NCI-H345 (cell line): ENCODE measurements at regions not wholly inside any gene's neighbourhood (a gene's known extent, or its start where the extent isn't known, plus 50 kb on each side); places are given as distances from the start of the nearest gene placed in this dataset.
"Not testable (repeated sequence)": the region's sequence is repeated elsewhere in the genome, so short reads cannot be mapped to it uniquely, and the experiment has no call there.

ENCODE experiments used
- DNase-seq: peaks from one replicate; lab custom pipeline; 2025; lab: John Stamatoyannopoulos, UW

- no peak for DNase-seq
Observed at GRCh38 chr3:169029674-169030285, 633.7 kb downstream of the MECOM start.

- DNase-seq, result no peak
Observed at GRCh38 chr3:169028716-169029115, 634.8 kb downstream of the MECOM start.

DNA sequence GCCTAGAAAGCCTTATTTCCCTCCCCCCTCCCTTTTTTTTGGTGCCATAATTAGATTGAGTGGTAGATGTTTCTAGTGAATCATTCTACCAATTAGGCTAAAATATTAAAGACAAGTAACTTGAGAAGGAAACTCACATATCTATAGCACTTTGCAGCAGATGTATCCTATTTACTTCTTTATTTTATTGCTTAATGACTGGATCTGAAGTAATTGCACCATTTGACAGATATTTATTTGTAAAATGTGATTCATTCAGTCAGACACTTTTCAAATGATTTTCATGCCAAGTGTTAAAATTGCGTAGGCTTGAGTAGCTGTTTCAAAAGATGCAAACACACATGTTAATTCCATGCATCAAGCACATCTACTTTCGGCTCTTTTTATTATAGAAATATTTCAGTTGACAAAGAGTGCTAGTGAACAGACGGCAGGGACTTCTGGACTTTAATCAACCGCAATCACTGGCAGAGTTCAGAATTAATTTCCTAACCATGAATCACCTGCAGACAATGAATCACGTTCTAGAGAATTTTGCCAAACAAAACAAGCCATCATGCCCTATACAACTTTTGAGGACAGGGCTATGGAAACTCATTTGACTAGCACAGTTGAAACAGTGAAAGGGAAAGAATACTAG is 636.8 kb downstream of the MECOM start:
- no peak for DNase-seq

DNA sequence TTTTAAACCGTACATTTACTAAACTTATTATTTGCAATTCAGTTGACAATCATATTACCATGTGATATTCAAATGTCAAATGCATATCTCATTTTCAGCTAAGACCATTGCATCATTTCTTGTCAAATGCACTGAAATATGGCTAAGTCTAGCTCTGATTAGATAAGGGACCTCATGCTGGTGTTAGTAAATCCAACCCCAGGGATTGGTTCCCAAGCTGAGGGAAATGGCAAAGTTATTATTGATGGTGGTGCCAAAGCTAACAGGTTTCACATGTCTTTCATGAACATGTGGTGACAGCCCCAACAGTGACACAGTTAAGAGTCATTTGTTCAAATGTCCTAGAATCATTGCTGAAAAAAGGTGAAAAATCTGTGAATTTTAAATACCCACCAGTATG is 641.1 kb downstream of the MECOM start:
- no peak for DNase-seq

DNA sequence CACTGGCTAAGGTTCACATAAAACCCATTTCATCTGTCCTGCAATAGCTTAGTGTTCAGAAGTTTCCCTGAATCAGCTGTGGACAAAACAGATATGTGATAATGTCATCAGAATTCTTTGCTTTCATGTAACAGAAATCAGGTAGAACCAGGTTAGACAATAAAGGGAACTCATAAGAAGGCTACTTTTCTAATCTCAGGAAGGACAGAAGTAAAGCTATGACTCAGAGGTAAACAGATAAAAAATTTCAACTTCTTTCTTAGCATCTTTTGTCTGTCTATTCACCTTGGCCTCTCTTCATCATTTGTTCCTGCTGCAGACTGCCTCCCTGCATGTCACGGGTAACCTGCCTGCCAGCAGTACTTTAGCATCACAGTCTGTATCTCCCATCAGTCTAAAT is 643.1 kb downstream of the MECOM start:
- DNase-seq, result no peak

DNA sequence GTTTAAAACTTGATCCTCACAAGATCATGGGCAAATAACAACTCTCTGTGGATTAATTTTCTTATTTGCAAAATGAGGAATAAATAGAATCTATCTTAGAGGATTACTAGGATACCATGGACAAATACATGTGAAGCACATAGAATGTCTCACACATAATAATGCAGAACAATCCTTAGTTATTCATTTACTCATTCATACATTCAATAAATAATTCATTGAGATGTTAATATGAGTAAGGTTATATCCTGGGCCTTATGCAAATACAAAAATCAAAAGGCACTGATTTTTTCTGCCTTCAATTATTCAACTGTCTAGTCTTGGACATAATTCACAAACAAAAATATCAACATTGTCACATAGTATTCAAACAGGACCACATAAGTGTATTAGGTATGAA is 654.1 kb downstream of the MECOM start:
- DNase-seq, result no peak

DNA sequence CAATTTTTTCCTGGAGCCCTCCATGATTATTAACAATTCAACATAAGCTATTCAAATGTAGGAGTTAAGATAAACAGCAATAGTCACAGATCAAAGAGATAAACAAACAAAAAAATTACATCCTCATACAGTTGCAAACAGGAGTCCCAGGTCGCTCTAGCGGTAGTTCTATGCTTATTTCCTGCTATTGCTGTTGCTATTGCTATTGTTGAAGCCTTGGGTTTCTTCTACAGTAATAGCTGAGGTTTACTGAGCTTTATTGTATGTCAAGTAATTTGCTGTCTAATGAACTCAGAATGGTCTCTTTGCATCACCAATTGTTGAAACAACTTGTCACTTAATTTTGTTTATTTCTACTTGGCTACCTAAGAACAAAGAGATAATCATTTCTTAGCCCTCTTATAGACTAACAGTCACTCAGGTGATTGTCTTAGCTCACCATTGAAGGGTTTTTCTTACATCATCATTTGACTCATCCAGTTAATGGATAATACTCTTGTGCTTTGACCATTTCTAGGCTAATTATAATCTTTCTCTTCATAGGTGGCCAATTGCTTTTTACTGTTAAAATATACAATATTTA is 654.6 kb downstream of the MECOM start:
- DNase-seq, result no peak

GRCh38 chr3:169007145-169007544 is 656.4 kb downstream of the MECOM start:
- no peak for DNase-seq

DNA sequence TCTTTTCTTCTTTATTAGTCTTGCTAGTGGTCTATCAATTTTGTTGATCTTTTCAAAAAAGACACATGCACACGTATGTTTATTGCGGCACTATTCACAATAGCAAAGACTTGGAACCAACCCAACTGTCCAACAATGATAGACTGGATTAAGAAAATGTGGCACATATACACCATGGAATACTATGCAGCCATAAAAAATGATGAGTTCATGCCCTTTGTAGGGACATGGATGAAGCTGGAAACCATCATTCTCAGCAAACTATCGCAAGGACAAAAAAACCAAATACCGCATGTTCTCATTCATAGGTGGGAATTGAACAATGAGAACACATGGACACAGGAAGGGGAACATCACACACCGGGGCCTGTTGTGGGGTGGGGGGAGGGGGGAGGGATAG is 657.1 kb downstream of the MECOM start:
- not testable (repeated sequence) for DNase-seq

DNA sequence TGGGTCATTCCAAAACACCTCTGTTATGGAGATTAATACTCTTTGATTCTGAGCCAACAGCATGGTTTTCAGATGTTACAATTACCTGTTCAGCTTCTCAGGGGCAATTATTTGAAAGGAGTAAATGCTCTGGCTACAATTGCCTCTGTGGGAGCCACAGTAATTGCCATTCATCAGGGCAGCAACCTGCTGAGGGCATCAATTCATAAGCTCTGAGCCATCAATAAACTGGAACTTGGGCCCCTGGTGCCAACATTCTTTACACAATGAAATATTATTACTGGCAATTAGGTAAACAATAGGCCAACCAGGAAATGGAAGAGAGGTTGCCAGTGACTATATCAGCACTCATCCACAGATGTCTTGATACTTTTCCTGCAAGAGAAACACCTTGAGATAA is 660.8 kb downstream of the MECOM start:
- no peak for DNase-seq

GRCh38 chr3:168998792-168999191 is 664.7 kb downstream of the MECOM start:
- DNase-seq, result no peak

DNA sequence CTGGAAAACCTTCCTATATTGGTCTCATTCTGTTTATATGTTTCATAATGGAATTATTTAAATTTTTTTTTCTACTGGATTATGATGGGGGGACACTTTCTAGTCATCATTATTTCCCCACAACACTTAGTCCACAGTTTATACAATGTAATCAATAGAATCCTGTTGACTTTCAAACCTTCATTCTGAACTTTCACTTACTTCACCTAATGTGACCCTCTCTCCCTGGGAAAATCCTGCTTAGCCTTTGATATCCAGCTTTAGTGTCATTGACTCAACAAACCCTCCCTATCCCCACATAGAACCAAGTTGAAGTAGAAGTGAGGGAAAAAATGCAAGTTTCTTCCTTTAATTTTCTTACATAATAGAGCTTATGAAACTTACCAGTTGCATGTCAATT is 666.0 kb downstream of the MECOM start:
- no peak for DNase-seq

DNA sequence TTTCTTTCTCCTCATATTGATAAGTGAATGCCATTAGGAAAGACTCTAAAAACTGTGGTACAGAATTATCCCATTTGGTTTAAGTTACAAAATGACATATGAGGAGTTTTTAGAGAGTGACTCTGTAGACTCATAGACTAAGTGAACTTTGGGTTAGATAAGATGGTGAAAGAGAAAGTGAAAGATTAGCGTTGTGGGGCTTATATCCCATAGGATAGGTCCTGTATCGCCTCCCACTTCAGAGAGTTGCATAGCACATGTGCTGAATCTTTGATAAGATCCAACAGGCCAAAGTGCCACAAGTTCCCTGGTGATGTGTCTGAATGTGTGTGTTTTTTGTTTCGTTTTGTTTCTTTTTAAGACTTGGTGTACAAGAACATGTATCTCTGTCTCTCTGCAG is 666.9 kb downstream of the MECOM start:
- DNase-seq, result no peak

- DNase-seq, result no peak
Observed at GRCh38 chr3:168995129-168995528, 668.4 kb downstream of the MECOM start.

DNA sequence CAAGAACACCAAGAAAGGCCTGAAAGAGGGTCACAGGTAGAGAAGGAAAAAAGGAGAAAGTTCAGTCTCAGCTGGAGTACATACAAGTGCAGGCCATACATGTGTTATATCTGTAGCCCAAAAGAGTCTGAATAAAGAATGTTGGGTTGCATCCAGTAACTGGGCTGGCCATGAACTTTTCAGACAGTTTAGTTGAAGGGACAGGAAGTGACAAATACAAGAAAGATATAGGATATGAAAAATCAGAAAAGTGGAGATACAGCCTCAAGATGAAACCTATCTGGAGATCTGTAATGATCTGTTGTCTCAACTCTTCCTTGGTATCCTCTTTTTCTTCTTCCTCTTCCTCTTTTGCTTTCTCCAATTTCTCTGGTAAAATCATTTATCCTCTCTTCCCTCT is 671.7 kb downstream of the MECOM start:
- DNase-seq, result no peak

GRCh38 chr3:168990621-168991020 is 672.9 kb downstream of the MECOM start:
- no peak for DNase-seq

DNA sequence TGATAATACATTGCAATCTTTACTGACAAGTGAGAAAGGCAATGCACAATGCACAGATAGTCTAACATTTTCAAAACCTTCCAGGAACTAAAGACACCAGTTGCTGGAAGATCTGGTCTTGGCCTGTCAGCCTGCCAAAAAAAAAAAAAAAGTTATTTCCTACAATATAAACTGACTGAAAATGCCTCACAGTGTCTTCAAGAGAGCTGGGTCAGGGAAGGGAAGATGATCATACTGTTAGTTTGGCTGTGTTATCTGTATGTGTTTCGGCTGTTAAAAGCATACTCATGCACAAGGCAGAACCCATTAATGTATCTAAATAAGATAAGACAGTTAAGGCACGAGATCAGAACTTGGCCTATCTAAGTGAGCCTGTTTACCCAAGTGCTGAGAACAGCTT is 673.4 kb downstream of the MECOM start:
- no peak for DNase-seq

DNA sequence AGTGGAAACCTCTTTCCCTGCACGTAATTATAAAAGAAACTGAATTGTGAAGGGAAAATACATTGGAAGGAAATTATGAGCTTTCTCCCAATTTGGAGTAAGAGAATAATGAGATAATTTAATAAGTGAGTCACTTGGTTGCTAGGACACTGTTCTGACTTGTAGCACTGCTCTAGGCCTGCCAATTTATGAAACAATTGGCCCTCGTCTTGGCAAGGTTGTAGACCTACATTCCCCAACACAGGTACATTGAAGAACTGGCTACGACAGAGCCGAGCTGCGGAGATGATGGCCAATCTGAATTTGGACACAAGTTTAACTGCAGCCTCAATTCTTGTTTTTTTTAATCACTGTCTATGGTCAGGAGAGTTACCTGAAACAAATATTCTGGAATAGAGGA is 674.1 kb downstream of the MECOM start:
- DNase-seq, result no peak

DNA sequence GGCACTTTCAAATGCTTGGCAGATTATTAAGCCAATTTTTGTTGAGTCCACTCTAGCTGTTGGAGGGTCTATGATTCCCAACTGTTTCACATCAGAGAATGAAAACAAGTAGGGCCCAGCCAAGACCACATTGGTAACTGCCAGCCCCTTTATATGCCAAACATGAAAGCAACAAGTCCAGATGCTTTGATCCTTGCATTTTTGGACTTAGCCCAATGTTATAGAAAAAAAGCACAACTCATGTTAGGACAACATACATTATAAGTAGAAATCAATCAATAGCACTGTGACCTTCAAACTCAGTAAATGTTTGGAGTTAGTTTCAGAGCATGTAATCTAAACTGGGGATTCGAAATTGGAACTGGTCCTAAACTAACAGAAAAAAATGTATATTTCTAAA is 674.7 kb downstream of the MECOM start:
- DNase-seq, result no peak

GRCh38 chr3:168984872-168985271 is 678.6 kb downstream of the MECOM start:
- no peak for DNase-seq

DNA sequence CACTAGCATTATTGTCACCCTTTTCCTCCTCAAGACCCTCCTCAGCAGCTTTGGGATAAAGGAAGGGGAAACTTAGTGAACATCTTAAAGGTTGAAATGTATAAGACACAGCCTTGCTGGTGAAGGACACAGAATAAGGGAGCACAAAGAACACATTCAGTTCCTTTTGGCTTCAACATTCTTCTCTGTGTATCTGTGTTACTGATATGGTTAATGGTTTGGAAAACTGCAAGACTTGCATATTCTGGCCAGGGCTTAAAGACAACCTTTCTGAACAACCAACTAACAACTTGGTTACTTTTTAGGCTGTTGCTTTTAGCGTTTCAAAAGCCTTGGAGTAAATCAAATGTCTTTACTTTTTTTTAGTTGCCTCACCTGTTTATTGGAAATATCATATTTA is 680.5 kb downstream of the MECOM start:
- DNase-seq, result no peak

- no peak for DNase-seq
Observed at GRCh38 chr3:168981396-168981795, 682.1 kb downstream of the MECOM start.

GRCh38 chr3:168977716-168978374 is 685.7 kb downstream of the MECOM start:
- DNase-seq, result no peak
